ENCODE measurements at regions not wholly inside any gene's neighbourhood (a gene's known extent, or its start where the extent isn't known, plus 50 kb on each side); places are given as distances from the start of the nearest gene placed in this dataset.

- DNase-seq (ENCODE audit: extremely low read depth, low read depth): no peak
Measured at GRCh38 chr2:9106338-9107167, 100.1 kb upstream of the ASAP2 start.

GRCh38 chr2:9105601-9106337 is 100.8 kb upstream of the ASAP2 start:
- DNase-seq (ENCODE audit: extremely low read depth, low read depth): no peak

DNA sequence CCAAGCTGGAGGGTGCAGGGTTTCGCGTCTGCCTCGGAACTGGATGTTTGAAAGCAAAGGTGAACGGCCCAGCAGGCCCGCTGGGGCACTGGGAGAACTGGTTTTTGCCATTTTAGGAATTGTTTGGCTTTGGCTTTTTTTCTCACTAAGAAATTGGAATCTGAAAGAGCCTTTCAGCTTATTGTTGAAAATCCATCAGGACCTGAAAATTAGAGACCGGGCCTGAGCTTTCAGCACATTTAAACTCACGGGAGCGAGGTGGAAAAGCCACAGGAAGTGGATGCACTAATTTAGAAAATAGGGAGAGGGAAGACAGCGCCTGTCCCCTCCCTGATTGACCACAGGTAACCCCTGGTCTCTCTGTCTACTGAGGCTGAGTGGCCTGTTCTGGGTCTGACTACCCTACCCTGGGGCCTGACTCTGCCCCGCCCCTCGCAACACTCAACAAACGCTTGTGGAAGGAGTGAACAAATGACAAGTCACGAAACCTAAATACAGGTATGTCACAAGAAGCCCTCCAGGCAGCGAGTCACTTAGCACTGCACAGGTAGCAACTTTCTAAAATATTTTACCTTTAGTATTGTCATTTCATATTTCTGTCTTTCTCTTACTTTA is 100.3 kb upstream of the MBOAT2 start:
- no peak for DNase-seq (ENCODE audit: extremely low read depth, low read depth)

- DNase-seq (ENCODE audit: extremely low read depth, low read depth): no peak
Measured at GRCh38 chr2:9102861-9103662, 99.6 kb upstream of the MBOAT2 start.

GRCh38 chr2:9101763-9102425 is 98.4 kb upstream of the MBOAT2 start:
- DNase-seq (ENCODE audit: extremely low read depth, low read depth): no peak

DNA sequence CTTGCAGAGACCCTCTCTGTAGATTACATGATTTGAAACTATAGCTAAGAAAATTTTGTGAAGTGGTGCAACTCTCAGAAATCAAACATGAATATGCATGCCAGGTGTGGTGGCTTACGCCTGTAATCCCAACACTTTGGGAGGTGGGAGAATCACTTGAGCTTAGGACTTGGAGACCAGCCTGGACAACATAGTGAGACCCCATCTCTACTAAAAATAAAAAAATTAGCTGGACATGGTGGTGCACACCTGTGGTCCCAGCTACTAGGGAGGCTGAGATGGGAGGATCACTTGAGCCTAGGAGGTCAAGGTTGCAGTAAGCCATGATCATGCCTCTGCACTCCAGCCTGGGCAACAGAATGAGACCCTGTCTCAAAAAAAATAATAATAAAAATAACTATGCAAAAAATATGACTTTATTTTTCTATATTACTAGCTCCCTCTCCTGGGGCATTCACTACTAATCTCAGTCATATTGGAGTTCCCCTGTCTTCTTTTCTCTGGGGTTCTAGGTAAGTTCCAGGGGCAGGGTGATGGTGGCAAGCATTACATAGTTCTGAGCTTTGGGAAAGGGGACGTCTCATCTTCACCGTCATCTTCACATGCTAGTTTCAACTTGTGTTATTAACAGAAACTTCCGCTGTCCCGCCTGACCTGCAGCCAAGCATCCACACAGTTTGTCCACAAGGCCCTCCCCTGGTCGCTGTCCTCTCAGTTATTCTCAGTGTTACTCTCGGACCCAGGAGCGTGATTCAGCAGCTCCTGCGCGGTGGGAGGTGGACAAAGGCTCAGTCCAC is 96.8 kb upstream of the MBOAT2 start:
- DNase-seq (ENCODE audit: extremely low read depth, low read depth): no peak

- no peak for DNase-seq (ENCODE audit: extremely low read depth, low read depth)
Measured at GRCh38 chr2:9099341-9099751, 95.9 kb upstream of the MBOAT2 start.

DNA sequence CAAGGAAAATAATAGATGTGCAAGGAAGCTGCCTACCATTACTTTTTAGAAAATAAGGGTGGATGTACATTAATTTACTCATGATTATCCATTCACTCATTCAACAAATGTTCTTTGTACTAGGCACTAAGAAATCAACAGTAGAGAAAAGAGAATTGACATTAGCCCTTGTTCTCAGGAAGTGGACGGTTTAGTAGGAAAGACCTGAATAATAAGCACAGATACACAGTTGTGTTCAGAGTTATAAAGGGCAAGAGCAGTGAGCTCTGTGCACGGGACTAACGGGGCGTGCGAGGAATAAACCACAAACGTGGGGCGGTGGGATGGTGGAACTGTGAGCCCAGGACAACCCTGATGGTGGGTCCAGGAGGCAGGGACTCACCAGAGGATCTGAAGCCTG is 94.4 kb upstream of the MBOAT2 start:
- no peak for DNase-seq (ENCODE audit: extremely low read depth, low read depth)

DNA sequence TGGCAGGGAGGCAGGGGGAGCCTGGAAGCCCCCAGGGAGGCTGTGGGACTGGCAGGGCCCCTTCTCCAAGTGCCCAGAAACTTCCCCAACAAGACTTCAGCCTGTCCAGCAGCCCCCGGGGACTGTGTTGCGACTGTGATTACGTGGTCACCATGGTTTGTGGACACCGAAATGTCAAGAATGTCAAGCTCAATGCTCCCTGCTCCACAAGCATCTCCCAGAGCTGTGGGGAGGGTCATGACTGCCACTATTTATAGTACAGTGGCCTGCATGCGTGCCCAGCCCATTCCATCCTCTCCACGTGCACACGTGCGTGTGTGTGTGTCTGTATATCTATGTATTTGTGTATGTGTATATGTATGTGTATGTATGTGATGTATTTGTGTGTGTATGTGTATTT is 93.8 kb upstream of the MBOAT2 start:
- DNase-seq (ENCODE audit: extremely low read depth, low read depth): no peak

DNA sequence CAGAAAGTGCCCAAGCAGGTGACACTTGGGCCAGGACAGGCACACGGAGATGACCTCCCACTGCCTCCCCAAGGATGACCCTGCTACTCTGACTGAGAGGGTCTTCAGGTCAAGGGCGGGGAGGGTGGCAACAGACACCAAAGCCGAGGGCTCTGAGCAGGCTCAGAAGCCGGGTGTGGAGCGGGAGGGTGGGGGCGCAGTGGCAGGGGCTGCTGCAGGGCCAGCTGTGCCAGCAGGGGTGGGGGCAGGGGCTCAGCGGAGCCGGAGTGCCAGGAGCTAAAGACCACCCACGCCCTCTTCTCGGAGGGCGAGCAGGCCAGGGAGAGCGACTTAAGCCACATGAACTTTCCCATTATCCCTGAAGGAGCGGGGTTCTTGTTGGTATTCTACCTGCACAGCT is 93.3 kb upstream of the MBOAT2 start:
- DNase-seq (ENCODE audit: extremely low read depth, low read depth): no peak

DNA sequence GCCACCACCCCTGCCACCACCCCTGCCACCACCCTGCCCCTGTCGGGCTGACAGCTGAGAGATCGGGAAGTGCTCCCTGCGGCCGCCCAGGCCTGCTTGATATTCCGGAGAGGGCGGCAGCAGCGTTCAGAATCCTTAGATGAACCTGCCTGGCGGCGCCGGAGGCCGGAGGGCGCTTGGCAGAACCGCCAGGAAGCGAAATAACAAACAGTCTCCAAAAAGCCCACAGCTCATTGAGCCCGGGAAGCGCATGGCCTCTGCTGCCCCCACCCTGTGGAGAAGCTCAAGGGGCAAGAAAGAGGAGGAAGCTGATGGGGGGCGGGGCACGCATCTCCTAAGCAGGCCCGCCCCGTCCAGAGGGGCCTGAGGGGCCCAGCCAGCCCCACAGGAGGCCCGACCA is 92.2 kb upstream of the MBOAT2 start:
- no peak for DNase-seq (ENCODE audit: extremely low read depth, low read depth)

DNA sequence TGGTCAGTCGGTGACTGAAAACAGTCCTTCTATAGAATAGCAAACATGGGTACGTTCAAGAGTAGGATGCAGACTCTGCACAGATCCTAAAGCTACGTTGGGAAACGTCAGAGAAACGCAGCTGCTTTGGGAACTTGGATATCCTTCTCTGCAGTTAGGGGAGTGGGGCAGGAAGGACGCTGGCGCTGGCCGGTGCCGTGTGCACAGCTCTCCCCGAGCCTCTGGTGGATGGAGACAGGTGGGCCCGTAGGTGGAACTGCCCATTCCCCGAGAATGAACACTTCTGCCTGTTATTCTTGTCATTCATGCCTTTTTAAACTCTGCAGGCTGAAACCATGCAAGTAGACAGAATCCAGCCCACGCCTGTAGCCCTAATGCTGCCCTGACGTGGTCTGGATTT is 91.7 kb upstream of the MBOAT2 start:
- no peak for DNase-seq (ENCODE audit: extremely low read depth, low read depth)

DNA sequence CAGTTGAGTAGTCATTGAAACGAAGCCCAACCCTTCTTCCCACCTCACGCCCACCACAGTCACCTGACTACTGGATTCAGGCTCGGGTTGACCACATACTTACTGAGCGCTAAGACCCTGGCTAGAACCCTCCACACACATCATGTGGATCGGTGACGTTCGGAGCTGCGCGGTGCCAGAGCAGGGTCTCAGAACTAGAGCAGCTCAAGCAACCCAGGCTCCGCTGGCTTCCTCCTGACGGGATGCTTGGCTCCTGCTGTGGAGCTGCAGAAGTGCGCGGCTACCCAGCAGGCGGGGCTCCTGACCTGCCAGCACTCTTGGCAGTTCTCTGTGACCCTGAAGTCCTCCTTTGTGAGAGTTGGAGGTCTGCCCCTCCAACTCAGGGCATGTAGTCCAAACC is 90.6 kb upstream of the MBOAT2 start:
- no peak for DNase-seq (ENCODE audit: extremely low read depth, low read depth)

GRCh38 chr2:9093324-9093723 is 89.8 kb upstream of the MBOAT2 start:
- no peak for DNase-seq (ENCODE audit: extremely low read depth, low read depth)

DNA sequence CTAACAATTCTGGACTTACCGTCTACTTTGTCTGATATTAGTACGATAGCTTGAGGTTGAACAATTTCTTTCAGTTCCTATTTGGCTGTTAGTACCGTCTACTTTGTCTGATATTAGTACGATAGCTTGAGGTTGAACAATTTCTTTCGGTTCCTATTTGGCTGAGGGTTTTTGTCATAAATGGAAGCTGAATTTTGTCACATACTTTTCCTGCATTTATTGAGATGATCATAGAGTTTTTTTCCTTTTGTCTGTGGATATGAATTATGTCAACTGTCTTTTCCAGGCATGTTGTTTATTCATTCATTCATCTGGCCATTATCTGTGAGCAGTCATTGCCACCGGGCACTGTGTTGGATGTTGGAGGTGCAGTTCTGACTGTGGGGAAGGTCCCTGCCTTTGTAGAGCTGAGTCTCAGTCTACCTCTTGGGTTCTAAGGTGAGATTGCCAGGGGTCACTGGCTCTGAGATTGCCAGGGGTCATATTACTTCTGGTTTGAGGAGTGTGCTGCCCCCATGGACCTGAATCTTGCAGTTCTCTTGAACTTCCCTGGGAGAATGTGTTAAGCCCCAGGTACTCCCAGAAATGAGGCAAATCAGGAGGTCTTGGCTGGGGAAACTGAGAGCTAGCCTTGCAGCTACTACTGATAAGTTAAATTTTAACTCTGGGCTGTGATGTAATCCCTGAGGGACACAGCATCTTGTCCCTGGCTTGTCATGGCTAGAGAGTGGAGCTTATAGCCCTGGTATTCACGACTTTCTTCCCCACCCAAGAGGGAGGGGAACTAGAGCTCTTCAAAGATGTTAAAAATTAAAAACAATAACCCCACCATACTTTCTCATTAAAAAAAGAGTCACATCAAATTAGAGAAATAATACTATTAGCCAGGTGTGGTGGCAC is 89.1 kb upstream of the MBOAT2 start:
- DNase-seq (ENCODE audit: extremely low read depth, low read depth): no peak

- DNase-seq (ENCODE audit: extremely low read depth, low read depth): no peak
Measured at GRCh38 chr2:9091811-9092210, 88.3 kb upstream of the MBOAT2 start.

GRCh38 chr2:9089831-9090230 is 86.3 kb upstream of the MBOAT2 start:
- no peak for DNase-seq (ENCODE audit: extremely low read depth, low read depth)

DNA sequence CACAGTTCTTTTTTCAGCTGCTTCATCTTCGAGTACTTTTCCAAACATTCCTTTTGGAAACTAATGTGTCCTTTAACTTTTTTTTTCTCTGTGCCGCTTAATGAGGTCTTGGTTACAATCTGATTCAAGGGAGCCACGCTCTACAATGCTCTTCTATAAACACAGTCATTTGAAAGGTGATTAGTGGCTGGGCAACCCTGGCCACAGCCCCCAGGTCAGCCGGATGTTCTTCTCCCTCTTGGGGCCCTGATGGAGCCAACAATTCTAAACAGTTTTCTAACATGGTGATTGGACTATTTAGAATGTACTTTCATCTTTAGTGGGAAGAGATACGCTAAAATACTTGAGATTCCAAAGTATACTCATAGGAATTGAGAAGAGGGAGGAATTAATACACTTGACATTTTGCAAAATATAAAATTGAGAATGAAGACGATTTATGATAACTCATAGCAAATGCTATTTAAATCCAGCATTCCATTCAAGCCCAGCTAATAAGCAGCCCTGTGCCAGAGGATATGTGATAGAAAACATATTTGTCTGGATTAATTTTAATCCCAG is 83.7 kb upstream of the MBOAT2 start:
- DNase-seq (ENCODE audit: extremely low read depth, low read depth): no peak
